T-helper 1 cell (primary cell): ENCODE measurements at regions not wholly inside any gene's neighbourhood (a gene's known extent, or its start where the extent isn't known, plus 50 kb on each side); places are given as distances from the start of the nearest gene placed in this dataset.

Experiments used
- DNase-seq, 5 donors: peaks; one replicate each; pipeline ENCODE4 v3.0.0-alpha.2; 2012 to 2020

DNA sequence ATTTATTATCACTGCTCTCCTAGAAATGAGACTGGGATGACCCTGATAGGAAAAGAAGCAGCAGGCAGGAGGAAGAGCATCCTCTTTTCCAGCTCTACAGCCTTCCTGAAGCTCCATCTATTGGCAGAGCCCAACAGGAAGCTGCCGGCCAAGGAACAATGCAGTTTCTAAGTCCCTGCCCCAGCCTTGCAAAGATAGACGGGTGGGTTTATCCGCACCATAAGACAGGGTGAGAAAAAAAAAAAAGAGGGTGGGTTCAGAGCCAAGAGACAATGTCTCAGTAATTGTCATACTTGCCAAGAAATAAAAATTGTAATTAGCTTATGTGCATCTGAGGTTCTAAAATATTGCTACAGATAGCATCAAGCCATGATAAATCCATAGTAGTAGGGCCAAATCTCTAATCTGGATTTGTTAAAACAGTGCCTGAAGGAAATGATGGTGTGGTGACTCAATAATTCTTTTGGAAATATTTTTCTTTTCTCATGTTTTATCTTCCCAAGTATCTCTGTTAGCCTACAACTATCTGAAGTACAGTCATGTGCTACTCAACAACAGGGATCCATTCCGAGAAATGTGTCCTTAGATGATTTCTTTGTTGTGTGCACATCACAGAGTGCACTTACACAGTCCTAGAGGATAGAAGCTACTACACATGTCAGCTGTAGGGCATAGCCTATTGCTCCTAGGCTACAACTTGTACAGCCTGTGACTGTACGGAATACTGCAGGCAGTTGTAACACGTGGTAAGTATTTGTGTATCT is 242.9 kb upstream of the CXCL12 start:
- no peak for DNase-seq

GRCh38 chr10:44628921-44629320 is 244.0 kb upstream of the CXCL12 start:
- no peak for DNase-seq

- no peak for DNase-seq
These were observed 250.3 kb upstream of the CXCL12 start for GRCh38 chr10:44635176-44635575.

DNA sequence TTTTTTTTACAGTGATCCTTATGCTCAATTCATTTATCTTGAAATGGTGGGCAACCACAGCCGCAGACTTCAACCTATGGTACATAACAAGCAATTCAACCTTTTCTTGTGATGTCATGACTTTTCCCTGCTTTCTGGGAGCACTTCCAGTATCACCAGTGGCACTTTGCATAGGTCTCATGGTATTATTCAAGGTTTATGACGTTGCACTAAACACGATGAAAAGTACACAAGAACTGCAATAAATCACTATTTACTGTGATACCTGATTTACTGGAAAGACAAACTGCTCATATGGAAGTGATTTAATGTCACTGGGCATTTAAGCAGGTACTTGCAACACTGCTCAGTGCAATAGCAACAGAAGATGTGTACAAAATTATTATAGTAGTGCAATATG is 251.7 kb upstream of the CXCL12 start:
- DNase-seq: no peak

DNA sequence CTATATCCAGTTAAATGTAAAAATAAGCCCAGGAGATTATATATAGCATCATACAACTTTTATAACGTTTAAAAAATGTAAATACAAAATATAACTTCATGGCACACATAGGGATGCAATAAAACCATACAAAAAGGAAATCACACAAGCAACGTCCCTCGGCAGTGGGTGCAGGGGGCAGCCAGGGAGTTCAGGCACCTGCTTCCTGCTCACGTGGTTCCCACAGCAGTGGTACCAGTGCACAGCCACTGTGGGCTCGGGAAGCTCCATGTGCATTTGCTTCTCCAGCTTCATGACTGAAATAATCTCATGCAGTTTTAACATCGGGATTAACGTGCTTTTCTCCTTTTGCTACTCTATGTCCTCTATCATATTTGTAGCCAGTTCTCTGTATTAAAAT is 255.5 kb upstream of the CXCL12 start:
- no peak for DNase-seq

DNA sequence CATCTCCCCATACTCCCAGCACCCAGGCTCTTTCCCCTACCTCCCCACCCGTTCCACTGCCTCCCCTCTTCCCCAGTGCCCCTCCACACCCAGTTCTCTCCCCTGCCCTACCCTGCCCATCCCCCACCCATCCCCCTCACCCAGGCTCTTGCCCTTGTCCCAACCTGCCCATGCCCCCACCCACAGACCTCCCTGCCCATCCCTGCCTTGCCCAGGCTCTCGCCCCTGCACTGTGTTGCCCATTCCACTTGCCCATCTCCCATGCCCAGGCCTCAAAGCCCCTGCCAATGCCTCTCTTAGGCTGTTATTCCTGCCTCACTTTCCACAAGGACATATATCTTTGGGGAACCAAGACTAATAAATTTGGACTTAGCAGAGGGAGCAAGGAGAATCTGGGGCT is 262.6 kb upstream of the CXCL12 start:
- DNase-seq: no peak

- no peak for DNase-seq
These were observed 263.1 kb upstream of the CXCL12 start for GRCh38 chr10:44647877-44648542.

DNA sequence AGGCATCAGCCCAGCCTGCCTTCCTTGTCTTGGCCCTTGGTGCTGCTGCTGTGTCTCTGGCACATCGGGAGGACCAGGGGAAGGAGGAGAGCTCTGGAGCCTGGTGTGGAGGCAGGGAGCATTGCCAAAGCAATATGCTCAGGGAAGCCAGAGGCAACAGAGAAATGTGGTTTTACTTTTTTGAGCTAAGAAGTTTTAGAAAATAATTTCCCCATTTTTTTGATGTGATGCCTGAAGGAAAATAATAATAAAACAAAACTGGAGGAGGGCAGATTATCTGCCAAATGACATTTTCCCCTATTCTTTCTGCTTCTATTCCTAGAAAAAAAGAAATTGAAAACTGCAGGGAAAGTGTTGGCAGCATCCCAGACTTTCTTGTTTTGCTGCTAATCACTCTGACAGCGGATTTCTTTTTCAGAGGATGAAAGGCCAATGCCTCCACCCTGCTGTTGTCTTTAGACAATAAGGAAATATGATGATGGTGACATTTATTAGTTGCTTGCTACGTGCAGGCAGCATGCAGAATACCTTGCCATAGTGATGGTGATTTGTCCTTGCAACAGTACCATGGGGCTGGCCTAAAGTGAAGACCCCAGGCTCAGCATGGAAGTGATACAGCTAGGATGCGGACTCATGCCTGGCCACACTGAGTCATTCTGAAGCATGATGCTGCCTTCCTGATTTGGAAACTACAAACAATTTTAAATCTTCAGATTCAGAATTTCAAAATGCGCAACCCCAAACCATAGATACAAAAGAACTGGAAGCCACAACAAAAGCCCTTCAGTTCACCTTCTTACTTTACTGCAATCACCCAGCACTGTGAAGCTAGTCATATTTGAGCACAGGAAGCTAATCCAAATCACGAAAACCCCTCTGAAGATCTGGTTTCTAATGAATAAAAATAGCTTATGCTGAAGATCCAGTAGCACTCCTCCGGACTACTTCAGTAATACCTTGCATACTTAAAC is 260.2 kb upstream of the TMEM72 start:
- no peak for DNase-seq

DNA sequence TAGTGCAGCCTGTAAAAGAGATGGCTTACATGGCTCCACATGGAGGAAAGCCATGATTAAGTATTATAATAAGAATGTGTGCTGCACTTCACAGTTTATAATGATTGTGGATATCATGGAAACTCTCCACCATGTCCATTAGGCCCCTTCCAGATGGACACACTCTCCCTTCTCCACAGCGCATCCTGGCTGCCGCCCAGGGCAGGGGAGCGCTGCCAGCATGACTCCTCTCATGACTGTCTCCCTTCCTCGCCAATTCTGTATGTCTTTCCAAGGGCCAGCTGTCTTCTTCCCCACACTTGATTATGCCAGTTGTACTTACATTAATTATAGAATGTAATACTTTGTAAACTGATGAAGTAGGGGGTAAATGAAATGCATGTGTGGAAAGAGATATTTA is 259.3 kb upstream of the TMEM72 start:
- DNase-seq: no peak

DNA sequence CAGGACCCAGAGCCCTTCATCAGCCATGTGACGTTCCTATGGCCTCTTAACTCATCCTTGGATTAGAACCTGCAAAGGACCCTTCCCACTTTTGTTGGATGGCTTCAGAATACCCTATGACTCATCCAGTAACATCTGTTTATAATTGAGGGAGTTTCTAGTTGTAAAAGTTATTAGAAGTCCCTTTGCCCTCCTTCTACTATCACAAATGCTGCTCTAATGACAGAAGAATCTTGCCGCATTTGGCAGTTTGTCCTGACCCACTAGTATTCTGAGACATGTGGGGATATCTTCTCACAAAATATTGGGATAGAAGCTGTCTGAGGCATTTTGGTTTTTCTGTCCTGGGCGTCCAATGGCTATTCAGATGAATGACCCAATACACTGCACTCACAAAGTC is 251.8 kb upstream of the TMEM72 start:
- no peak for DNase-seq

- DNase-seq: no peak
These were observed 250.9 kb upstream of the TMEM72 start for GRCh38 chr10:44660271-44660670.

GRCh38 chr10:44662051-44662450 is 249.1 kb upstream of the TMEM72 start:
- no peak for DNase-seq

DNA sequence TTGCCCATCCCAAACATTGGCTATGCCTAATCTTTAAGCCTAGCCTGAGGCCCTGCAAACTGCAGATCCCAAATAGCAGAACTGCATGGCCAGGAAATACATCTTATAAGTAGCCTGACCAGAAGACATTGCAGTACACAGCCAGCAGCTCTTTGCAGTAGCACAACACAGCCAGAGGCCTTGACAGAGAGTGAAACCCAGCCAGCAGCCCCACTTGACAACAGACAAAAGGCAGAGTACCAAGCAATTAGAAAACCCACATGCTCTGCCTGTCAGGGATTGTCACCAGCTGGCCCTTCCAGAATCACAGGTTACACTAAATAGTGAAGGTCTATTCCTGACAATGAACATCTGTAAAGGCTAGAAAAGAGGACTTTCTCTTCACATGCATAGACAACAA is 242.8 kb upstream of the TMEM72 start:
- DNase-seq: no peak

- no peak for DNase-seq
These were observed 239.8 kb upstream of the TMEM72 start for GRCh38 chr10:44671319-44671718.

DNA sequence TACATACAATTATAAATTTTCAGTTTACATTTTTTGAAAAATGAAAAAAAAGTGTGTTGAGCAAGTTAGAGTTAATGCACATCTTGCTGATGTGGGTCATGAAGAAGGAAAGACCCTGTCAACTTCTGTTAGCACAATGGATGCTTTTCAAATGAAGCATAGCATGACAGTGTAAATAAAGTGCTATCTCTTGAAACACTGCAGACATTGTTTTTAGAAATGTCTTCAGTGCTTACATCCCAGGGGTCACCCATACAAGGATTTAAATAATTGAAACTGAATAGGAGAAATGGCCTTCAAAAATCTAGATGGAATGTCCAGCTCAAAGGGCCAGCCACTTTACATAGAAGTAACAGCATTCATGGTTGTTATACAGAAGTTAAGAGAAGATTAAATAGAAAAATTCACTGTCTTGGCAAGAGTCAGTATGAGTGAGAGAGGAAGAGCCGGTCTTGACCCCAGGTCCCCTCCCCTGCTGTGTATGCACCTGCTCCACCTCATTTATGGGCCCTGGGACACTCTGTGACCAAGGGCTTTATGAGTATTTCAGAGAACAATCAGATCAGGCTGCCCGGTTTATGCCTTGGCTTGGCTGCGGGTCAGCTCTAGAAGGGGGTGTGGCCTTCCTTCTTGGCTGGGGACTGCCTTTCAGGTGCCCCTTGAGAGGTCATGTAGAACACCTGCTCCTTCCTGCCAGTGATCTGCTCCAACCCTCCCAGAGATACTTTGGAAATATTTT is 237.7 kb upstream of the TMEM72 start:
- no peak for DNase-seq

DNA sequence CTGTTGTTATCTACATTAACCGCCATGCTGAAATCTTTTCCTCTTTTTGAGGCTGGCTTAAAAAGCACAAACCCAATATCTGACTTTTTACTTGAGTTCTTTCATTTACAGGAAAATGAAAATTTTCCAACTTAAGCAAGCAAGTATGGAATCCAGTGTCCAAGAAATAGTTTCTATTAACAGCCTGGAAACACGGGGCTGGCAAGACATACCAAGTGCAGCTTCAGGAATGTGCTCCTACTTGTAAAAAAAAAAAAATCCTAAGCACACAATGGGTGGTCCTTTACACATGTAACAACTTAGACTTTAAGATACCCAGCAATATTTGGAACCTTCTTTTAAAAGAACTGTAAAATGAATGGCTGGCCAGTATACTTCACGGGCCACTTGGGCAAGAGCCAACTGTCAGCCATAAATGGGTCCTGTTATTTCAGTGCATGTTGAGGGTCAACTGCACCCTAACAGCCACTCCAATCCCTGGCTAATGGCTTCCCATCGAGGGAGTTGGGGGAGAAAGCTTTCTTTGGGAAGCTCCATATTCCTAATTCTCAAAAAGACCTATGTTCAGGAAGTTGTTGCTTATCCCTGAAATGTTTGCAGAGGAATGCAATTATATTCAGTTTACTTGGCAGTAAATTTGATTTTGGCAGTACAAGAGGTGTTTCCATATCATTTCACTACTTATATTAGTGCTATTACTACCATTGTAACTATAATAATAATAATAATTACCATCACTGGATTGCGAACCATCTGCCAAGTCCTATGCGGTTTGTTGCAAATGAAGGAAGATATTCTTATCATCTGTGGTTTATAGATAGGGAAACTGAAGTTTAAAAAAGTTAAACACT is 236.4 kb upstream of the TMEM72 start:
- DNase-seq: no peak

DNA sequence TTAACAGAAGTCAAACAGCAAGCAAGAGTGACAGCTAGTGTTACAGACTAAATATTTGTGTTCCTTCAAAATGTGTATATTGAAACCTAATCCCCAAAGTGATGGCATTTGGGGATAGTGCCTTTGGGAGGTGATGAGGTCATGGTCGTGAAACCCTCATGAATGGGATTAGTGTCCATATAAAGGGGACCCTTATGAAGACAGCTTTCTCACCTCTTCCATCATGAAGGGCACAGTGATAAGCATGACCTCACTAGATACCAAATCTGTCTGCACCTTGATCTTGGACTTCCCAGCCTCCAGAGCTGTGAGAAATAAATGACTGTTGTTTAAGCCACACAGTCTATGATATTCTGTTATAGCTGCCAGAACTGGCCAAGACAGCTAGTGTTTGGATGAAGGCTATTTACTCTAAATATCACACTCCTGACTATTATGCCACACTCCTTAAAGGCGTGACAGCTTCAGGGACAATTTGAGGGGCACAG is 235.7 kb upstream of the TMEM72 start:
- DNase-seq: no peak

- DNase-seq: no peak
These were observed 230.4 kb upstream of the TMEM72 start for GRCh38 chr10:44680764-44681163.

- no peak for DNase-seq
These were observed 228.6 kb upstream of the TMEM72 start for GRCh38 chr10:44682507-44682906.

DNA sequence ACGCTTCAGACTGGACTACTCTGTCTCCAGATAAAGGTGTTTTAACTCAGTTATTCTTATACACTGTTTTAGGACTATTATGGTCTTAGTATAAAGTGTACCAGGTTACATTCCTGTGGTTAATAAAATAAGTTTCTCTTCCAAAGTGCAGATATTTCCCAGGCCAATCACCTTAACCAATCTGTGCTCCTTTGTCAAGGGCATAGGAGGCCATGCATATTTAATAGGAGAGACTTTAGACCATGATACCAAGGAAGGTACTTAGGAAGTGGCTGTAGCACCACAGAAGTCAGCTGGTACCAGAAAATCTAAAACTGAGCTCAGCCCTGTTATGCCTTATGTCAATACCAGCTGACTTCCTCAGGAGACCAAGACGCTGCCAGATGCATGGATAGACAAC is 226.5 kb upstream of the TMEM72 start:
- DNase-seq: no peak

DNA sequence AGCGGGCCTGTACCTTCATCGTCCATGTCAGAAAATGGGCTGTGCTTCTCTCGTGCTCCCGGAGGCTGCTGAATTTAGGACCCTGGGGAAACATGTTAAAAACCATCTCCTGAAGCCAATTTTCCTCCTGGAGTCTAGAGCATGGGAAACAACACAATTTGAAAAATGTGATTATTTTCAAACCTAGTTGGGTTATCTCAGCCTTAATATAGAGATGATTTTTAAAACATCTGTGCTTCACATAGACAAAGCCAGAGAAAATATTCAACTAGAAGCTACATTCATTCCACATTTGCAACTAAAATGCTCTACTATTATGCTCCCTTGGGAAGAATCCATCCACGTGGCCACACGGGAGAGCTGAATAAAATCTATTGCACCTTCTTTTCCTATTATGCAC is 225.9 kb upstream of the TMEM72 start:
- DNase-seq: no peak

DNA sequence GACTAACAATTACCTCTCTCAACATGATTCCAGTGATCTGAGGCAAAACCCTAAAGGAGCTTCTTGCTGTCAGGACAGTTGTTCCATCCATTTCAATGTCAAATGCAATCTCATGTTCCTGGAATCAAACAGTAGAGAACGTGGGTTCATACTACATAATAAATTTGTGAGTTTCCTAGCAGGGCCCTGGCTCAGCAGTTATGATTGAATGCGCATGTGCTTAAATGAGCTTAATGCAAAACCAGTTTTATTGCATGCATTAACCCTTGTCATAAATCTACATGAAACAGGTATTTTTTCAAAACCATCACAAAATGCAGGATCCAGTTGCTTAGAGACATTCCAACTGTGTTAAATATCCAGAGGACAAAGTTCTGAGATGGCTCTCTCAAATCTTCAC is 225.4 kb upstream of the TMEM72 start:
- no peak for DNase-seq
